Activated CD8-positive, alpha-beta T cell treated with anti-CD3 and anti-CD28 coated beads for 36 hours (primary cell): ENCODE measurements at regions not wholly inside any gene's neighbourhood (a gene's known extent, or its start where the extent isn't known, plus 50 kb on each side); places are given as distances from the start of the nearest gene placed in this dataset.

ENCODE experiments used
- ATAC-seq: fragments of 200-7000 bp; cut with Tn5 transposase; one replicate; pipeline ENCODE4 v1.10.0; 2021; ENCODE audit warnings: mild to moderate bottlenecking, moderate library complexity
- CTCF ChIA-PET: fragments of 350-600 bp; sonication (Branson Sonifier 250); formaldehyde crosslinking; loops from one replicate; lab custom pipeline; 2021; ENCODE audit warnings: antibody characterized with exemption; lab: Charles Lee
- POLR2A ChIA-PET: fragments of 350-600 bp; sonication (Branson Sonifier 250); formaldehyde crosslinking; loops from one replicate; lab custom pipeline; 2021; ENCODE audit warnings: antibody characterized with exemption; lab: Charles Lee
- DNase-seq: peaks from one replicate; pipeline ENCODE4 v3.0.0-alpha.2; 2020
- H3K27ac Mint-ChIP-seq: one replicate; pipeline ENCODE4 v1.8.0; 2021; ENCODE audit warnings: mild to moderate bottlenecking, mixed read lengths
- H3K27me3 Mint-ChIP-seq: one replicate; pipeline ENCODE4 v1.8.0; 2021; ENCODE audit warnings: mixed read lengths
- H3K36me3 Mint-ChIP-seq: one replicate; pipeline ENCODE4 v1.8.0; 2021; ENCODE audit warnings: low read depth, mixed read lengths
- H3K4me1 Mint-ChIP-seq: one replicate; pipeline ENCODE4 v1.8.0; 2021; ENCODE audit warnings: low read depth, mixed read lengths
- H3K4me3 Mint-ChIP-seq: one replicate; pipeline ENCODE4 v1.8.0; 2021; ENCODE audit warnings: mild to moderate bottlenecking, moderate library complexity, mixed read lengths
- H3K9me3 Mint-ChIP-seq: one replicate; pipeline ENCODE4 v1.8.0; 2021; ENCODE audit warnings: mixed read lengths
- intact Hi-C: fragments of 100-400 bp; cut with micrococcal nuclease; formaldehyde crosslinking; loops from one replicate; pipeline ENCODE4 v1.10.0; 2022
- TF ChIP-seq, protein P1 (sequence below): fragments of 200-600 bp; IDR thresholded peaks from one replicate; pipeline ENCODE4 v1.8.0; 2022; ENCODE audit warnings: antibody characterized with exemption, mild to moderate bottlenecking

DNA sequence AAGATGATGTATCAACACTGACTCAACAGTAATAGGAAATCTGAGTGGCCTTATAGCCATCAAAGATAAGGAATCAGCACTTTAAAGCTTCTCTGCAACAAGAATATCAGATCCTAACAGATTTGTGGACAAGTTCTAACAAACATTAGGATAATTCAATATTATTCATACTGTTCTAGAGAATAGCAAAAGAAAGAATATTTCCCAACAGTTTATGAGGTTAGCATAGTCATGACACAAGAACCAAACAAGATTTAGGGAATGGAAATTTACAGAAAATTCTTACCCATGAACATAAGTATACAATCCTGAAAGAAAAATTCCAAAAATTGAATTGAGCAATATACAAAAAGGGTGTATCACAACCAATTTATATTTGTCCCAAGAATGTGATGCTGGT is 64.3 kb upstream of the BTBD3 start:
- CTCF ChIA-PET, result no interaction called here
- ATAC-seq, result no peak
- H3K4me3 Mint-ChIP-seq, result no peak overlapping the region
- no peaks in the 10 kb centered on the region for H3K36me3 Mint-ChIP-seq
- peaks cover 3% of the 10 kb centered on the region for H3K9me3 Mint-ChIP-seq
- TF ChIP-seq, protein P1, sequence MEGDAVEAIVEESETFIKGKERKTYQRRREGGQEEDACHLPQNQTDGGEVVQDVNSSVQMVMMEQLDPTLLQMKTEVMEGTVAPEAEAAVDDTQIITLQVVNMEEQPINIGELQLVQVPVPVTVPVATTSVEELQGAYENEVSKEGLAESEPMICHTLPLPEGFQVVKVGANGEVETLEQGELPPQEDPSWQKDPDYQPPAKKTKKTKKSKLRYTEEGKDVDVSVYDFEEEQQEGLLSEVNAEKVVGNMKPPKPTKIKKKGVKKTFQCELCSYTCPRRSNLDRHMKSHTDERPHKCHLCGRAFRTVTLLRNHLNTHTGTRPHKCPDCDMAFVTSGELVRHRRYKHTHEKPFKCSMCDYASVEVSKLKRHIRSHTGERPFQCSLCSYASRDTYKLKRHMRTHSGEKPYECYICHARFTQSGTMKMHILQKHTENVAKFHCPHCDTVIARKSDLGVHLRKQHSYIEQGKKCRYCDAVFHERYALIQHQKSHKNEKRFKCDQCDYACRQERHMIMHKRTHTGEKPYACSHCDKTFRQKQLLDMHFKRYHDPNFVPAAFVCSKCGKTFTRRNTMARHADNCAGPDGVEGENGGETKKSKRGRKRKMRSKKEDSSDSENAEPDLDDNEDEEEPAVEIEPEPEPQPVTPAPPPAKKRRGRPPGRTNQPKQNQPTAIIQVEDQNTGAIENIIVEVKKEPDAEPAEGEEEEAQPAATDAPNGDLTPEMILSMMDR, result no peak
- no peak overlapping the region for H3K27ac Mint-ChIP-seq
- no peaks in the 10 kb centered on the region for H3K27me3 Mint-ChIP-seq
- intact Hi-C loops, result no loop called here
- H3K4me1 Mint-ChIP-seq, result no peaks in the 10 kb centered on the region
- POLR2A ChIA-PET, result no interaction called here
- DNase-seq, result no peak

DNA sequence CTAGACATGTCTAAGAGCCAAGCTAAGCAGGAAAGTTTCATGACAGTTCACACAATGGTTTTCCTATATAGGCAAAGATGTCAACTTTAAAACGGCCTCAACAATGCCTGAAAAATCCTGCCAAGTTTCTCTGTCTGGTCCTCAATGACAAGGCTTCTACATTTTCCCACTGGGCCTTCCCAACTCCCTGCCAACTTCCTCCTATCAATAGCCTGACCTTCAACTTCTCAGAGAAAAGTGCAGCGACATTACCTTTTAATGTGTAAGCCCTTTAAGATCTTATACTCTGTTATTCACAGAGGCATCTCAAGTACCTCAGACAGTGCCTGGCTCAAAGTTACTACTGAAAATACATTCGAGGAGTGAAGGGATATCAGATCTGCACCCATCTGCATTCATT is 56.2 kb upstream of the BTBD3 start:
- Mint-ChIP-seq H3K4me3 (no peak overlapping the region), H3K27ac (no peak overlapping the region), H3K36me3 (no peaks in the 10 kb centered on the region), H3K4me1 (no peaks in the 10 kb centered on the region), H3K27me3 (no peaks in the 10 kb centered on the region), H3K9me3 (no peaks in the 10 kb centered on the region)
- CTCF ChIA-PET, result no interaction called here
- no peak for DNase-seq
- no peak for ATAC-seq
- TF ChIP-seq, protein P1, result no peak
- intact Hi-C loops, result no loop called here
- POLR2A ChIA-PET, result no interaction called here

DNA sequence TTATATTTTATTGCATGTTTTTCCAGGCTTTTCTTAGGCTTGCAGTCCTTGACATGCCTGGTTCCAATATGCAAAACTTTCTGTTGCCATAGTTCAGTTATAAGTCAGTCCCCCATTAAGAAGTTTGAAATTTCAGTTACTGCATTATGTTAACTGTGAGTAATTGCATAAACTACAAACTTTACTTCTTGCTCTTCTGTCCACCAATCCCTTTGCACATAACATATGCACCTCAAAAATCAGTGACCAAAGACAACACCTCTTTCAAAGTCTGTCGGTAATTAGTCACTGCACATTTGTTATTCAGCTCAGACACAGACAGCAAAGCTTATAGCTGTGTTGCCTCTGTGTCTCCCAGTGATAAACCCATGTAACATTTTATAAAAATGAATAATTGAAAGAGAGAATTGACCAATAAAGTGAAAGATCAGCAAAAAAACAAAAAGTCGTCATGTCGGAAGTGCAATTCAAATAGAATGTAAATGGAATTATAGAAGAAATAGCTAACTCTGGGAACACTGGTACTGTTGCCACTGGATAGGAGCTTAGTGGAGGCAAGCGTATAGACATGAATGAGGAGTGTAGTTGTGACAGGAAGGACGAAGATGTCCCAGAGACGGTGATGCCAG is 50.3 kb upstream of the BTBD3 start:
- ATAC-seq (no peak), DNase-seq (no peak)
- TF ChIP-seq, protein P1, result no peak
- no peak overlapping the region for H3K27ac Mint-ChIP-seq
- no peak overlapping the region for H3K4me3 Mint-ChIP-seq
- no peaks in the 10 kb centered on the region for H3K4me1 Mint-ChIP-seq
- H3K27me3 Mint-ChIP-seq, result peaks cover 2% of the 10 kb centered on the region
- H3K36me3 Mint-ChIP-seq, result no peaks in the 10 kb centered on the region
- intact Hi-C loops, result no loop called here
- POLR2A ChIA-PET, result no interaction called here
- CTCF ChIA-PET, result no interaction called here
- no peaks in the 10 kb centered on the region for H3K9me3 Mint-ChIP-seq
